Stimulated activated naive B cell treated with anti-CD40 and anti-IgM and Interleukin-4, amounts not matched to agents 10 μg/mL and 1 μg/mL and 100 μg/mL, for 72 hours (primary cell): ENCODE measurements at regions not wholly inside any gene's neighbourhood (a gene's known extent, or its start where the extent isn't known, plus 50 kb on each side); places are given as distances from the start of the nearest gene placed in this dataset.

Experiments used
- ATAC-seq, 2 donors: fragments of 150-1000 bp; cut with Tn5 transposase; replicated peaks; 2 replicates each; pipeline ENCODE4 v1.10.0; 2021; ENCODE audit warnings: moderate library complexity in 1 of 2
- DNase-seq: peaks from one replicate; pipeline ENCODE4 v3.0.0; 2021
- H3K27ac Mint-ChIP-seq: one replicate; pipeline ENCODE4 v1.8.0; 2022; ENCODE audit warnings: mild to moderate bottlenecking, mixed read lengths
- H3K27me3 Mint-ChIP-seq, 2 donors: one replicate each; pipeline ENCODE4 v1.8.0; 2022; ENCODE audit warnings: mixed read lengths in 2 of 2
- H3K36me3 Mint-ChIP-seq, 2 donors: one replicate each; pipeline ENCODE4 v1.8.0; 2022; ENCODE audit warnings: mixed read lengths in 2 of 2, mild to moderate bottlenecking in 1 of 2
- H3K4me1 Mint-ChIP-seq, 2 donors: one replicate each; pipeline ENCODE4 v1.8.0; 2022; ENCODE audit warnings: mixed read lengths in 2 of 2, mild to moderate bottlenecking in 1 of 2
- H3K4me3 Mint-ChIP-seq, 2 donors: one replicate each; pipeline ENCODE4 v1.8.0; 2022; ENCODE audit warnings: mild to moderate bottlenecking in 2 of 2, mixed read lengths in 2 of 2, moderate library complexity in 1 of 2
- H3K9me3 Mint-ChIP-seq, 2 donors: one replicate each; pipeline ENCODE4 v1.8.0; 2022; ENCODE audit warnings: mixed read lengths in 2 of 2, mild to moderate bottlenecking in 1 of 2

DNA sequence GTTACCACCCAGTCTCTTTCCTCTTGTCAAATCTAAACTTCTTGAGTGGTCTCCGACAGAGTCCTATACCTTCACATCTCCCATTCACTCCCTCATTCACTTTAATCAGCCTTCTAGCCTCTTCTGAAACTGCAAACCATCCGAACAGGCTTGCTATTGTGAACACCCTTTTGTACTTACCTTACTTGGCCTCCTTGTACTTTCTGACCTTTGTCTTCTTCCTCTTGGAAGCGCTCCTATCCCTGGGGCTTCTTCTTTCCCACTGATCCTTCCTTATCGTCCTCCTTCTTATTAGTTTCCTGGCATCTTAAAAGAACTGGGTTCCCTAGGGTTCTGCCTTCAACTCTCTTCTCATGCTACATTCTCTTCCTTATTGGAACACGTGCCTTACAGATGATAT lies 76.9 kb upstream of the HIF1A start:
- no peak for ATAC-seq
- Mint-ChIP-seq H3K27ac (no peak overlapping the region), H3K36me3 (no peaks in the 10 kb centered on the region), H3K9me3 (no peaks in the 10 kb centered on the region), H3K4me1 (peaks cover 16 to 25% of the 10 kb centered on the region in 2 donors), H3K27me3 (no peaks in the 10 kb centered on the region), H3K4me3 (no peak overlapping the region)
- no peak for DNase-seq

DNA sequence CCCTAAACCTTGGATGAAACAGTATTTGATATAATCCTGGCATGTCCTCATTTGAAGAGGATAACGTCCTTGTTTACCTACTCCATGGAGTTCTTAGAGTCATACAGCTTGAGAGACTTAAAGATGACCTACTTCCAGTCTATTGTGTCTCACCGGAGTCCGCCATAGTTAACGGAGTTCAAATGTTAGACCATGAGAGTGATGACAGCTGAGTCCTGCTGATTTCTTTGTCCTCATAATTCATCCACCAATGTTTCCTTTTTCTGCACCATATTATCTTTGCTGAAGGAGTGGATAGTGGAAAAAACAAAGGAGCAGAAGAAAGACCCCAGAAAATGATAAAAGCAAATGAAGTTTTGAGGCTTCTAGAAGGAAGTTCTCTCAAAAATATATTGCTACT lies 75.8 kb upstream of the HIF1A start:
- Mint-ChIP-seq H3K27ac (no peak overlapping the region), H3K4me1 (peaks cover 16 to 25% of the 10 kb centered on the region in 2 donors), H3K4me3 (no peak overlapping the region), H3K36me3 (no peaks in the 10 kb centered on the region), H3K9me3 (no peaks in the 10 kb centered on the region), H3K27me3 (no peaks in the 10 kb centered on the region)
- DNase-seq (no peak), ATAC-seq (no peak)

GRCh38 chr14:61620130-61620946 lies 75.0 kb upstream of the HIF1A start:
- Mint-ChIP-seq H3K4me3 (no peak overlapping the region), H3K27ac (no peak overlapping the region), H3K27me3 (no peaks in the 10 kb centered on the region), H3K4me1 (peaks cover 20 to 29% of the 10 kb centered on the region in 2 donors), H3K36me3 (no peaks in the 10 kb centered on the region), H3K9me3 (no peaks in the 10 kb centered on the region)
- DNase-seq (no peak), ATAC-seq (peak; percentile 89 to 94)

DNA sequence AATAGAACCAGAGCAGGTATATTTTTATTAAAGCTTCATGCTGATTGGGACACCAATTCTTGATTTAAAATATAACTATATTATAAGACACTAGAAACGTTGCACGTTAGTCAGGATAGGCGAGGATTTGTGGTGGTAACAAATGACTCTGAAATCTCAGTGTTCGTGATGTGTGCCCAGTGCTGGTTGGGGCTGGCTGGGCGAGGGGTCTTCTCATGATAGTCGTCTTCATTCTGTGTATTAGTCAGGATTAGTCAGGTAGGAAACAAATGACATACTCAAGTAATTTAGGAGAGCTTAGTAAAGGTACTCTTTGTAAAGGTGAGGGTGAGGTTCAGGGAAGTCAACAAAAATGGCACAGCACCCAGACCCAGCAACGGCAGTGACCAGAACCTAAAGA lies 73.9 kb upstream of the HIF1A start:
- Mint-ChIP-seq H3K36me3 (no peaks in the 10 kb centered on the region), H3K27ac (no peak overlapping the region), H3K9me3 (no peaks in the 10 kb centered on the region), H3K27me3 (no peaks in the 10 kb centered on the region), H3K4me1 (peaks cover 16 to 29% of the 10 kb centered on the region in 2 donors), H3K4me3 (no peak overlapping the region)
- DNase-seq (no peak), ATAC-seq (peak in 1 of 2 donors; percentile 24)

- ATAC-seq (no peak), DNase-seq (no peak)
- Mint-ChIP-seq H3K4me1 (peaks cover 16 to 29% of the 10 kb centered on the region in 2 donors), H3K36me3 (no peaks in the 10 kb centered on the region), H3K27me3 (no peaks in the 10 kb centered on the region), H3K9me3 (no peaks in the 10 kb centered on the region), H3K27ac (no peak overlapping the region), H3K4me3 (no peak overlapping the region)
These were observed 73.3 kb upstream of the HIF1A start for GRCh38 chr14:61622051-61622450.

- Mint-ChIP-seq H3K4me1 (peaks cover 13 to 33% of the 10 kb centered on the region in 2 donors), H3K4me3 (no peak overlapping the region), H3K27me3 (no peaks in the 10 kb centered on the region), H3K36me3 (no peaks in the 10 kb centered on the region), H3K9me3 (no peaks in the 10 kb centered on the region), H3K27ac (no peak overlapping the region)
- ATAC-seq (no peak), DNase-seq (no peak)
These were observed 71.4 kb upstream of the HIF1A start for GRCh38 chr14:61623927-61624326.

DNA sequence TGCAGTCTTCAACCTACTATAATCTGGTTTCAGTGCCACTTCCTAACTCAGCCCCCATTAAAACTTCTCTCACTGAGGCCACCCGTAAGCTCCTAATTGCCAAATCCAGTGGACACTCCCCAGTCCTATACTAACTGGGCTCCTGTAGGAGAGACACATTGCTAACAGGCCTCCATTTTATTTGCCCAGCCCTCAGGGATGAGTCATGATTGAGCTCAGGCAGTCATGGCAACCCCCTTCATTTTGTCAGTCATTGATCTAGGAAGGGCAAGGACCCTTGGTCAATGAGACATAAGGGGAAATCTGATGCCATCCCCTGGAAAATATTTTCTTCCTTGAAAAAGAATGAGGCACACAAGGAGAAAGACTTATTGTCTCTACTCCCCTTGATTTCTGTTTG lies 70.1 kb upstream of the HIF1A start:
- peaks cover 9 to 39% of the 10 kb centered on the region in 2 donors for H3K4me1 Mint-ChIP-seq
- no peak overlapping the region for H3K27ac Mint-ChIP-seq
- H3K27me3 Mint-ChIP-seq = no peaks in the 10 kb centered on the region
- ATAC-seq (no peak), DNase-seq (no peak)
- H3K36me3 Mint-ChIP-seq = no peaks in the 10 kb centered on the region
- no peaks in the 10 kb centered on the region for H3K9me3 Mint-ChIP-seq
- no peak overlapping the region for H3K4me3 Mint-ChIP-seq

DNA sequence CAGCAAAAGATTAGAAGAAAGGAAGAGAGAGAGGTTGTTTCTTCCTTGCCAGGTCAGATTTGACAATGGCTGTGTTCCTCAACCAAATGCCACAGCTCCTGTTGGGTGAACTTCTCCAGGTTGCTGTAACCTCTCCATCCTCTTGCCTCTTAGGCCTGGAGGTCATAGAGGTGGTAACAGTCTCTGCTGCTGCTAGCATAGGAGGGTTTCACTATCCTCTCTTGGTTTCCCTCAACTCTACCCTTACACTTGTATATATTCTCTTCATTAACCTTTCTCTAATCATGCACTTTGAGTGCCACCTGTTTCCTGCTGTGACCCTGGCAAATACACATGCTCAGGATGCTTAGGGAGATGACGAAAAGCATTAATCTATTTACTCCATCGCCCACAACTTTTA lies 67.7 kb upstream of the HIF1A start:
- H3K9me3 Mint-ChIP-seq = no peaks in the 10 kb centered on the region
- H3K4me1 Mint-ChIP-seq = peaks cover 6 to 23% of the 10 kb centered on the region in 2 donors
- no peaks in the 10 kb centered on the region for H3K36me3 Mint-ChIP-seq
- no peak overlapping the region for H3K4me3 Mint-ChIP-seq
- no peak for DNase-seq
- no peaks in the 10 kb centered on the region for H3K27me3 Mint-ChIP-seq
- peak in 1 of 2 donors; percentile 72 for ATAC-seq
- no peak overlapping the region for H3K27ac Mint-ChIP-seq

GRCh38 chr14:61628016-61628725 lies 67.1 kb upstream of the HIF1A start:
- no peaks in the 10 kb centered on the region for H3K9me3 Mint-ChIP-seq
- peaks cover 6 to 23% of the 10 kb centered on the region in 2 donors for H3K4me1 Mint-ChIP-seq

GRCh38 chr14:61630399-61631044 lies 64.8 kb upstream of the HIF1A start:
- Mint-ChIP-seq H3K36me3 (no peaks in the 10 kb centered on the region), H3K27ac (no peak overlapping the region), H3K27me3 (no peaks in the 10 kb centered on the region), H3K4me3 (no peak overlapping the region), H3K9me3 (no peaks in the 10 kb centered on the region), H3K4me1 (peaks cover 6 to 23% of the 10 kb centered on the region in 2 donors)
- DNase-seq (no peak), ATAC-seq (no peak)

More at GRCh38 chr14:61628016-61628725, 67.1 kb upstream of the HIF1A start:
- DNase-seq (no peak), ATAC-seq (no peak)
- H3K27ac Mint-ChIP-seq = no peak overlapping the region
- no peak overlapping the region for H3K4me3 Mint-ChIP-seq
- no peaks in the 10 kb centered on the region for H3K36me3 Mint-ChIP-seq
- H3K27me3 Mint-ChIP-seq = no peaks in the 10 kb centered on the region

DNA sequence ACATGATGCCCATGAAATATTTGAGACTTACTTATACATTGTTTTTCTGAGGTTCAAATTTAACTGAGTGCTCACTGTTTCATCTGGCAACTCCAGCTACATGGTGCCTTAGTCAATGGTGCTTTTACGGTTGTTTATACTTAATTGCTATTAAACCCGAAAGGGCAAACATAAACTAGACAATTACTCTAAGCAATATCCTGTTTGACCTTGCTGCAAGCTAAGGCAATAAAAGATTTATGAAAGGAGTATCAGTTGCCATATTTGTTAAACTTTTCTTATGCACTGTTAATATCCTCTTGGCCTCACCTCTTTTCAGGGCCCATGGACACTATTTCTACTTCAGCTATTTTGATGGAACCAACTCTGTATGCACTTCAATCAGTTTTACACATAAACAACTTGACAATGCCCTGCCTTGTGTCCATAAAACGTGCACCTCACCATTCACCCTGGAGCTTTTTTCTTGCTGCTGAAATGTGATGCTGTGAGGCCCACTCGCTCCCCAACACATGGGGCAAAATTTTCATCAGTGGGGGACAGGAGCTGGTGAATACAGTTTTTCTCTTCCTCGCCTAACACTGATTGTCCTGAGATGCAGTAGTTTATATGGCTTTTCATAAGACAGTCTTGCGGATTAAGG lies 64.1 kb upstream of the HIF1A start:
- Mint-ChIP-seq H3K4me1 (peaks cover 10 to 30% of the 10 kb centered on the region in 2 donors), H3K27me3 (no peaks in the 10 kb centered on the region), H3K9me3 (peaks cover 0 to 1% of the 10 kb centered on the region in 2 donors), H3K4me3 (no peak overlapping the region), H3K36me3 (no peaks in the 10 kb centered on the region), H3K27ac (no peak overlapping the region)
- DNase-seq (no peak), ATAC-seq (no peak)

DNA sequence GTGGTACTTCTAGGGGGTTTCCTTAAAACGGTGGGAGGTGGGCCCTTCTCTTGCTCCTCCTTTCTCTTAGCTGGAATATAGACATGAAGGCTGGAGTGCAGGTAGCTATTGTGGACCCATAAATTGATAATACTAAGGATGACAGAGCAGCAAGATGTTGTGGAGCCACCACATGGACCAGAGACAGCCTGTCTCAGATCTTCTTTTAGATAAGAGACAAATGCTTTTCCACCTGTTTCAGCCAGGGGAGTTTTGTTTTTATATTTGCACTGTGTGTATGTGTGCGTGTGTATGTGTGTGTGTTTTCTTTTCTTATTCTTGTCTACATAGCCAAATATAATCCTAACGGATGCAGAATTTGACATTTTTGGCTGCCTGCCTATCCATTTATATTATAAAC lies 62.9 kb upstream of the HIF1A start:
- Mint-ChIP-seq H3K4me1 (peaks cover 18 to 41% of the 10 kb centered on the region in 2 donors), H3K36me3 (no peaks in the 10 kb centered on the region), H3K9me3 (peaks cover 0 to 1% of the 10 kb centered on the region in 2 donors), H3K4me3 (no peak overlapping the region), H3K27ac (no peak overlapping the region), H3K27me3 (no peaks in the 10 kb centered on the region)
- DNase-seq = no peak
- no peak for ATAC-seq

DNA sequence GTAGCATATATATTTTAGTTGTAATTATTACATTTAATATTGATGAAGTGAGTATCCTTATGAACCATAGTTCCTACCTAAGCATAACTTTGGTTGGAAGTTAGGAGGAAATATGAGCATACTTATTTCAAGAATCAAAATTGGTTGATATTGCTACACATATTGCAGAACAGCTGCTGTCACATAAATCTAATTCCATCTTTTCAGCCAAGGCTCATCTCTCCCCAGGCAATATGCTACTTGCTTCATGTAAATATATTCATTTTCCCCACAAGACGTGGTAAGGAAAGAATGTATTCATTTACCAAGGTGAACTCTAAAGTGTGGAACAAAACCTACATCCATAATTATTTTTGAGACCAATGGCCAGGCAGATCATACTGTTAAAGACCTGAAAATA lies 62.5 kb upstream of the HIF1A start:
- no peaks in the 10 kb centered on the region for H3K27me3 Mint-ChIP-seq
- H3K36me3 Mint-ChIP-seq = no peaks in the 10 kb centered on the region
- DNase-seq (no peak), ATAC-seq (no peak)
- H3K4me1 Mint-ChIP-seq = peaks cover 18 to 41% of the 10 kb centered on the region in 2 donors
- peaks cover 0 to 1% of the 10 kb centered on the region in 2 donors for H3K9me3 Mint-ChIP-seq
- no peak overlapping the region for H3K4me3 Mint-ChIP-seq
- no peak overlapping the region for H3K27ac Mint-ChIP-seq

DNA sequence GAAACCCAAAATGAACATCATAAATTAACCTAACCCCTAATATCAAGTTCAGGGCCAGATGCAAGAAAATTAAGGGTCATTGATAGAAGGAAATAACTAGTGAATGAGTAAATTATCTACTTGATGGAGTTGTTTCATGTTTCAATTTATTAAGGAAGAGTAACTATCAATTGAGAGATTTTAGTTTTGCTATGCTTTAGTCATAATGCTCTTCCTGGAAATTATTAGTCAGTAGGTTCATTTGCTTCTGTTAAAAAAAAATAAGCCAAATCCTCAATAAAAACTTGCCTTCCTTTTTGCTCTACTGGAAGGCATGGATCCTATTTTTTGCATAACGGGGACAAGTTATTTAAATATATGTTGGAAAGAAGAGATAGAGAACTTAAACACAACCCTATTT lies 59.0 kb upstream of the HIF1A start:
- Mint-ChIP-seq H3K27ac (peak overlapping the region; percentile 88), H3K27me3 (no peaks in the 10 kb centered on the region), H3K9me3 (peaks cover 0 to 1% of the 10 kb centered on the region in 2 donors), H3K36me3 (no peaks in the 10 kb centered on the region), H3K4me1 (peaks cover 21 to 35% of the 10 kb centered on the region in 2 donors), H3K4me3 (peak overlapping the region; percentile 1 to 29)
- ATAC-seq = peak; percentile 56 to 61
- no peak for DNase-seq
